ENCODE measurements at regions not wholly inside any gene's neighbourhood (a gene's known extent, or its start where the extent isn't known, plus 50 kb on each side); places are given as distances from the start of the nearest gene placed in this dataset.

DNA sequence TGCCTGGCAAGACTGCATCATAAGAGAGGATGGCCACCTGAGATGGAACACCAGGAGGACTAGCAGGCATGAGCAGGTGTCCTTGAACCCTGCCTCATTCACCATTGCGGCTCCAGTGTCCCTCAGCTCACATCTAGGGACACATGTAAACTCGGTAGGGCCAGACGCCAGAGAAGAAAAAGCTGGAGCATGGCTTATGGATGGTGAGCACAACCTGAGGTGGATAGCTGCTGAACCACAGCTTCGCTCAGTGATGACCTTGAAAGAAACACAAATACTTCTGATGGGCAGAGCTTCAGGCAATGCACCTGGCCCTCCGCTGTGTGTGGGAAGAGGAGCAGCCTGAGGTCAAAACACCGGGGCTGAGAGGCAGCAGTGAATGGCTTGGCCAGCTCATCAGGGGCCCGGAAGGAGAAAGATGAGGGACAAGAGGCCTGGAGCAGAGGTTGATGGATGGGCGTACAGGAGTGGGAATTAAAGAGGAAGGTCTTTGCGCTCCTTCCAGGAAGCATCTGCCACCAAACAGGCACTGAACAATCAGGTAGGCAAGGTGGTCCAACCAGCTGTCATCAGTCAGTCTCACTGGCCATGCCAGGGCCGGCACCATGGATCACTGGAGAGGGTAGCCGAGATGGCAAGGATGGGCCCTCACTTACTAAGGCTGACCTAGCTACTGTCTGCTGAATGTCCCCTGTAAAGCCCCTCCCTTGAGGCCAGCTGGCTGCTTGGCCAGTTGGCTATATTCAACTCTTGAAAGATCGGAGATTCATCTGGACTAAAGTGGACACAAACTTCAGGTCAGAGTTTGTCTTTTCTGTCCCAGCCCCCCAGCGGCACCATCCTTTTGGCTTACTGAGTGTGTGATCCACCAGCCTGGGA lies 89.7 kb downstream of the MYEOV start:
- TF ChIP-seq, protein P1, sequence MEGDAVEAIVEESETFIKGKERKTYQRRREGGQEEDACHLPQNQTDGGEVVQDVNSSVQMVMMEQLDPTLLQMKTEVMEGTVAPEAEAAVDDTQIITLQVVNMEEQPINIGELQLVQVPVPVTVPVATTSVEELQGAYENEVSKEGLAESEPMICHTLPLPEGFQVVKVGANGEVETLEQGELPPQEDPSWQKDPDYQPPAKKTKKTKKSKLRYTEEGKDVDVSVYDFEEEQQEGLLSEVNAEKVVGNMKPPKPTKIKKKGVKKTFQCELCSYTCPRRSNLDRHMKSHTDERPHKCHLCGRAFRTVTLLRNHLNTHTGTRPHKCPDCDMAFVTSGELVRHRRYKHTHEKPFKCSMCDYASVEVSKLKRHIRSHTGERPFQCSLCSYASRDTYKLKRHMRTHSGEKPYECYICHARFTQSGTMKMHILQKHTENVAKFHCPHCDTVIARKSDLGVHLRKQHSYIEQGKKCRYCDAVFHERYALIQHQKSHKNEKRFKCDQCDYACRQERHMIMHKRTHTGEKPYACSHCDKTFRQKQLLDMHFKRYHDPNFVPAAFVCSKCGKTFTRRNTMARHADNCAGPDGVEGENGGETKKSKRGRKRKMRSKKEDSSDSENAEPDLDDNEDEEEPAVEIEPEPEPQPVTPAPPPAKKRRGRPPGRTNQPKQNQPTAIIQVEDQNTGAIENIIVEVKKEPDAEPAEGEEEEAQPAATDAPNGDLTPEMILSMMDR (IDR thresholded peaks at IDR 0.05; ENCODE audit: insufficient read depth, low read depth, low read length, missing control alignments): no peak
- no peak for DNase-seq (ENCODE audit: low read depth)
- no peak overlapping the region for H3K4me3 ChIP-seq (ENCODE audit: low read depth, low read length)

- no peak for DNase-seq (ENCODE audit: low read depth)
- TF ChIP-seq, protein P1 (IDR thresholded peaks at IDR 0.05; ENCODE audit: insufficient read depth, low read depth, low read length, missing control alignments): no peak
- no peak overlapping the region for H3K4me3 ChIP-seq (ENCODE audit: low read depth, low read length)
Measured at GRCh38 chr11:69384251-69385143, 90.5 kb downstream of the MYEOV start.

DNA sequence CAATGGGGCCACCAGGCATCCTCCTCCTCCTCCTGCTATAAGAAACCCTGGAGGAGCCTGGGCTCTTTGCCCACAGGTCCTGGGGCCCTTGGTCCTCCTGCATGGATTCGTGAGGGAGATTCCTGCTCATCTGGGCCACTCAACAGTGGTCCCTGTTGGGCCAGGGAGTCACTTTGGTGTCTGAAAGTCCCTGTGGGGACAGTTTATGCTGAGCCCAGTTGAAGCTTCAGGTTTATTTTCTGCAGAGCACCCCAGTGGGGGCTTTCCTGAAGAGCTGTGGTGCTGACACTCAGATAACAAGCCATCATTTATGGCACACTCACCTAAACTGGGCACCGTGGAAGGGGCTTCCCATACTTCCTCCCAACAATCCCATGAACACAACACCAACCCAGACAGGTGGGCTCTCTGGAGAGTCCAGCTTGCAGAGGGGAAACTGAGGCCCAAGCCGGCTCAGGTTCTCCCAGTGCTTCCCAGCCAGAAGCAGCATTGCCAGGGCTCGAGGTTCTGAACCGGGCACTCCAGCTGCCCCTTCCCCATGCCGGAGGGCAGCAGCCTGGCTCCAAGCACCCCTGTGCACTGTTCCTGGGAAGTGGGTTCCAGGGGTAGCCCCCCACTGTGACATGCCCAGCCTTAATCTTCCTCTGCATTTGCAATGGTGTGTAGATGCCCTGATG lies 91.3 kb downstream of the MYEOV start:
- TF ChIP-seq, protein P1 (IDR thresholded peaks at IDR 0.05; ENCODE audit: insufficient read depth, low read depth, low read length, missing control alignments): no peak
- peak; percentile 29 for DNase-seq (ENCODE audit: low read depth)
- H3K4me3 ChIP-seq (ENCODE audit: low read depth, low read length): no peak overlapping the region

DNA sequence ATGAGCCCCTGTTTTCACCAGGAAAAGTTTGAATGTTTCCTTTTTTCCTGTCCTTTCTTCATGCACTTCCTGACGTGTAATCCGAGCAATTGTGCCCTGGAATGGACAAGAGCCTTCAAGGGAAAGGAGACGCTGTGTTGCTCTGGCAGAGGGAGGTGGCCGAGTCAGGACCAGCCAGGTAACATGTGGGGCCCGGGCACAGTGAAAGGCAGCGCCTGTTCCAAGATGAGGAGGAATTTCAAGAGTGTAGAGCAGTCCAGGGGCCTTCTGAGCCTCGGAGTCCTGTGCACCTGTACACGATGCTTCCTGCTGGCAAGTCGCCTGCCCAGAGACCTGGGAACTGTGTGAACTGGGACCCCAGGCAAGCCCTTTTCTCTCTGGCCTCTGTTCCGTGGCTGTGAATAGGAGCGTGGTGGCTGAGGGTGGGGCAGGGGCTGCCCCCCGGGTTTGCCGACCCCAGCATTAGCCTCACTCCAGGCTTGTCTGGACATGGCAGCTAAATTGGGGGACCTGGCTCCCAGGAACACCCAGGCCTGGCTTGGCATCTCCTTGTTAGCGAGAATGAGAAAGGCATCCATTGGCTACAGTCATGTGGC lies 92.0 kb downstream of the MYEOV start:
- TF ChIP-seq, protein P1 (IDR thresholded peaks at IDR 0.05; ENCODE audit: insufficient read depth, low read depth, low read length, missing control alignments): no peak
- H3K4me3 ChIP-seq (ENCODE audit: low read depth, low read length): no peak overlapping the region
- no peak for DNase-seq (ENCODE audit: low read depth)

DNA sequence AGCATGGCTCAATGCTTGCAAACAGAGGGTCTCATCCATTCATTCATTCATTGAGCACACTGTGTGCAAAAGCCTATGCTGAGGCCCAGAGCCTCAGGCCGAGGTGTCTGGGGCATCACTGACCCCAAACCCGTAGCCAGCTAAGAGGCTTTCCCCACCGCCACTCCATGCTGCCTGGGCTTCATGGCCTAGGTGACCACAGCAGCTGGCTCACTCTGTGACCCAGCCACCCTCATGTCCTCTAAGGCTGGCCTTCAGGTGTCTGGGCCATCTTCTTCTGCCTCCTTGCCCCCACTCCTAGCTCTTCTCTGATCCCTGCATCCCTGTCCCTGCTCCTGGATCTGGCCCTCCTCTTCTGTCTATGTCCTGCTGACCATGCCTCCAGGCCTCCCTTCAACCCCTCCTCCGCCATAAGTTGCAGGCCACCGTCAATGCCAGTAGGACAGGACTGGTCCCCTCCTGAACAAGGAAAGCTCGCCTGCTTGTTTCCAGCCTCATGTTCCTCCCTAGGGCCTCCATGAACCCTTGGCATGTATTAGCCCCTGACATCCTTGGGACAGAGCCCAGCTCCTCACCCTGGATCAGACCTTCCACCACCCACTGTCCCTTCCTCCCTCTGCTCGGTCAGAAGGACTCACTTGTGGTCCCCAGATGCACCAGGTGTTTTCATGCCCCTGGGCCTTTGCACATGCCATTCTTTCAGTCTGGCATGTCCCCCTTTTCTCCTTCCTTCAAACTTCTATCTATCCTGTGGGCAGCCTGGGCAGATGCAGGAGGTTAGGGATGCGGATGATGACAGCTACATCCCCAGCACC lies 92.8 kb downstream of the MYEOV start:
- no peak overlapping the region for H3K4me3 ChIP-seq (ENCODE audit: low read depth, low read length)
- no peak for DNase-seq (ENCODE audit: low read depth)
- TF ChIP-seq, protein P1 (IDR thresholded peaks at IDR 0.05; ENCODE audit: insufficient read depth, low read depth, low read length, missing control alignments): no peak
